SK-N-MC (cell line): ENCODE measurements at regions not wholly inside any gene's neighbourhood (a gene's known extent, or its start where the extent isn't known, plus 50 kb on each side); places are given as distances from the start of the nearest gene placed in this dataset.

Experiments
- EZH2 ChIP-seq: fragments of 200-600 bp; sonication (generic); IDR thresholded peaks from one replicate; pipeline ENCODE4 v1.6.1; 2017; ENCODE audit warnings: antibody characterized with exemption
- POLR2AphosphoS5 ChIP-seq: IDR thresholded peaks from 2 replicates; pipeline ENCODE4 v1.6.1; 2012; ENCODE audit warnings: mild to moderate bottlenecking, low read depth, low read length, borderline replicate concordance

DNA sequence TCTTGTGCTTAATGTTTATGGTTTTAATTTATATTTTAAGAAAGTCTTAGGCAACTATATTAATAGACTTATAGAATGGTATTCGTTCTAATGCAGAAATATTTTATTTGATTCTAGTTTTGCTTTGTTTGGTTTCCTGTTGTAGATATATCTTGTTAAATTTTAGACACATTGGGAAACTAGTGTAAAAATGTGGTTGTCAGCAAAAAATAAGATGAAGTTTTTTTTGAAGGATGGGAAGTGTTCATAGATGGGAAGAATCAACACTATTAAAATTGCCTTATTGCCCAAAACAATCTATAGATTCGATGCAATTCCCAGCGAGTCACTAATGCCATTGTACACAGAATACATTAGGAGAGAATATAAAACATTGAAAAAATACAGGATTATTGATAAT lies 278.9 kb downstream of the ZWINT start:
- TF ChIP-seq EZH2 (no peak), POLR2AphosphoS5 (no peak)
